ENCODE measurements at regions not wholly inside any gene's neighbourhood (a gene's known extent, or its start where the extent isn't known, plus 50 kb on each side); places are given as distances from the start of the nearest gene placed in this dataset.

- TF ChIP-seq, protein P1, sequence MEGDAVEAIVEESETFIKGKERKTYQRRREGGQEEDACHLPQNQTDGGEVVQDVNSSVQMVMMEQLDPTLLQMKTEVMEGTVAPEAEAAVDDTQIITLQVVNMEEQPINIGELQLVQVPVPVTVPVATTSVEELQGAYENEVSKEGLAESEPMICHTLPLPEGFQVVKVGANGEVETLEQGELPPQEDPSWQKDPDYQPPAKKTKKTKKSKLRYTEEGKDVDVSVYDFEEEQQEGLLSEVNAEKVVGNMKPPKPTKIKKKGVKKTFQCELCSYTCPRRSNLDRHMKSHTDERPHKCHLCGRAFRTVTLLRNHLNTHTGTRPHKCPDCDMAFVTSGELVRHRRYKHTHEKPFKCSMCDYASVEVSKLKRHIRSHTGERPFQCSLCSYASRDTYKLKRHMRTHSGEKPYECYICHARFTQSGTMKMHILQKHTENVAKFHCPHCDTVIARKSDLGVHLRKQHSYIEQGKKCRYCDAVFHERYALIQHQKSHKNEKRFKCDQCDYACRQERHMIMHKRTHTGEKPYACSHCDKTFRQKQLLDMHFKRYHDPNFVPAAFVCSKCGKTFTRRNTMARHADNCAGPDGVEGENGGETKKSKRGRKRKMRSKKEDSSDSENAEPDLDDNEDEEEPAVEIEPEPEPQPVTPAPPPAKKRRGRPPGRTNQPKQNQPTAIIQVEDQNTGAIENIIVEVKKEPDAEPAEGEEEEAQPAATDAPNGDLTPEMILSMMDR (IDR thresholded peaks at IDR 0.05): no peak
- no peak for TF ChIP-seq POLR2A (IDR thresholded peaks at IDR 0.05)
- no peak for TF ChIP-seq POLR2AphosphoS5 (IDR thresholded peaks at IDR 0.05)
Measured at GRCh38 chr16:80071964-80072456, 468.8 kb upstream of the DYNLRB2 start.
